RWPE2 (cell line): ENCODE measurements at regions not wholly inside any gene's neighbourhood (a gene's known extent, or its start where the extent isn't known, plus 50 kb on each side); places are given as distances from the start of the nearest gene placed in this dataset.

Experiments used
- ATAC-seq: fragments of 200-7000 bp; cut with Tn5 transposase; 3 replicates; pipeline ENCODE4 v1.9.1; 2021; ENCODE audit warnings: low read depth
- DNase-seq: peaks from one replicate; pipeline ENCODE4 v3.0.0-alpha.2; 2020; ENCODE audit warnings: low spot score
- H3K27ac ChIP-seq: fragments of 450-650 bp; 2 replicates; pipeline ENCODE4 v1.5.1; 2017; ENCODE audit warnings: mild to moderate bottlenecking; ENCODE audit not compliant: poor library complexity, severe bottlenecking
- H3K27me3 ChIP-seq: fragments of 250-450 bp; sonication (Bioruptor Pico); 2 replicates; pipeline ENCODE4 v1.5.1; 2021; ENCODE audit warnings: mild to moderate bottlenecking, moderate library complexity; ENCODE audit not compliant: insufficient read depth, poor library complexity, severe bottlenecking
- H3K36me3 ChIP-seq: fragments of 250-450 bp; sonication (Bioruptor Pico); 2 replicates; pipeline ENCODE4 v1.5.1; 2020; ENCODE audit warnings: low read depth, mild to moderate bottlenecking, moderate library complexity
- H3K4me1 ChIP-seq: fragments of 250-450 bp; sonication (Bioruptor Pico); 2 replicates; pipeline ENCODE4 v1.5.1; 2021; ENCODE audit warnings: mild to moderate bottlenecking, moderate library complexity; ENCODE audit not compliant: insufficient read depth, poor library complexity, severe bottlenecking
- H3K4me3 ChIP-seq: fragments of 250-450 bp; sonication (Bioruptor Pico); 2 replicates; pipeline ENCODE4 v1.5.1; 2021; ENCODE audit warnings: mild to moderate bottlenecking, moderate library complexity; ENCODE audit not compliant: severe bottlenecking
- H3K9me3 ChIP-seq: fragments of 250-450 bp; sonication (Bioruptor Pico); 2 replicates; pipeline ENCODE4 v1.5.1; 2021; ENCODE audit warnings: mild to moderate bottlenecking, moderate library complexity; ENCODE audit not compliant: severe bottlenecking
- TF ChIP-seq, protein P1 (sequence below): fragments of 450-650 bp; IDR thresholded peaks from one replicate; pipeline ENCODE4 v1.5.1; 2017; ENCODE audit warnings: mild to moderate bottlenecking, moderate library complexity; ENCODE audit not compliant: poor library complexity, severe bottlenecking

DNA sequence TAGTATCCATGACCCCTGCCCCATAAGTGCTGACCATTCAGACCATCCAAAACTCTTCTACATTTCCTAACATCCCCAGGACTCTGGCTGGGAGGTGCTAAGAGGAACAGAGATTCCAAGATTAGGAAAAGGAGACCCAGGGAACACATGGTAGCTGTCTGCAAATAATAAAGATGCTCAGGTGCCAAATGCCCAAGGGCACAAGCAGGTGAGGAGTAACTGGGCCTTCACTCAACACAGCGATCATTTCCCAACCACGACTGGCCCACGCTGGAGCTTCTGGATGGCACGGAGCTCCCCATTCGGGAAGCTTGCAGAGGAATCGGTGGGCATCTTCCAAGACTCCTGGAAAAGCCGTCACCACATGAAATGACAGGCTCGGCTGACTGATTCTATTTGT lies 255.9 kb upstream of the SMIM21 start:
- H3K36me3 ChIP-seq: no peaks in the 10 kb centered on the region
- DNase-seq (no peak), ATAC-seq (no peak)
- H3K27ac ChIP-seq: no peak overlapping the region
- H3K9me3 ChIP-seq: no peaks in the 10 kb centered on the region
- TF ChIP-seq, protein P1, sequence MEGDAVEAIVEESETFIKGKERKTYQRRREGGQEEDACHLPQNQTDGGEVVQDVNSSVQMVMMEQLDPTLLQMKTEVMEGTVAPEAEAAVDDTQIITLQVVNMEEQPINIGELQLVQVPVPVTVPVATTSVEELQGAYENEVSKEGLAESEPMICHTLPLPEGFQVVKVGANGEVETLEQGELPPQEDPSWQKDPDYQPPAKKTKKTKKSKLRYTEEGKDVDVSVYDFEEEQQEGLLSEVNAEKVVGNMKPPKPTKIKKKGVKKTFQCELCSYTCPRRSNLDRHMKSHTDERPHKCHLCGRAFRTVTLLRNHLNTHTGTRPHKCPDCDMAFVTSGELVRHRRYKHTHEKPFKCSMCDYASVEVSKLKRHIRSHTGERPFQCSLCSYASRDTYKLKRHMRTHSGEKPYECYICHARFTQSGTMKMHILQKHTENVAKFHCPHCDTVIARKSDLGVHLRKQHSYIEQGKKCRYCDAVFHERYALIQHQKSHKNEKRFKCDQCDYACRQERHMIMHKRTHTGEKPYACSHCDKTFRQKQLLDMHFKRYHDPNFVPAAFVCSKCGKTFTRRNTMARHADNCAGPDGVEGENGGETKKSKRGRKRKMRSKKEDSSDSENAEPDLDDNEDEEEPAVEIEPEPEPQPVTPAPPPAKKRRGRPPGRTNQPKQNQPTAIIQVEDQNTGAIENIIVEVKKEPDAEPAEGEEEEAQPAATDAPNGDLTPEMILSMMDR: no peak
- no peaks in the 10 kb centered on the region for H3K4me1 ChIP-seq
- H3K27me3 ChIP-seq: peaks cover 16% of the 10 kb centered on the region
- no peak overlapping the region for H3K4me3 ChIP-seq

DNA sequence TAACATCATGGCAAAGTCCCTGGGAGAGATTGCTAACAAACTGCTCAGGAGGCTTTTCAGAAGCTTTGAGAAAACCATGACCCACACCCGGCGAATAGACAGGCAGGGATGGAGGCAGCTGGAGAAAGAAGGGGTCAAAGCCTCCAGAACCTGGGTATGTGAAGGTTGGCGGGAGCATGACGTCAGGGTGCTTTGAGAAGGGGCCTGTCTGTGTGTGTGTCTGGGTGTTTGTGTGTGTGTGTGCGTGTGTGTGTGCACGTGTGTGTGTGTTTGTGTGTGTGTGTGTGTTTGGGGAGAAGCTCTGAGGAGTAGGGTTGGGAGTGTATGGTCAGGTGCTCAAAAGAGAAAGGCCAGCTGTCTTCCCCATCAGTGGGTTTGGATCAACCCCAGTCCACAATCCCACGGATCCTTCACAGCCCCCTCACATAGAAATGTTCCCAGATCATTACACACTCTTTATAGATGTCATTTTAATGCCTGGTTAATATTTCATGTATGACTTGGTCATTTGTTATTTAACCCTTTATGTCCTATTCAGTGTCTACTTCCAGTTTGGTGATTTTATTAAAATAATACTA lies 254.1 kb upstream of the SMIM21 start:
- peaks cover 13% of the 10 kb centered on the region for H3K27me3 ChIP-seq
- TF ChIP-seq, protein P1: no peak

DNA sequence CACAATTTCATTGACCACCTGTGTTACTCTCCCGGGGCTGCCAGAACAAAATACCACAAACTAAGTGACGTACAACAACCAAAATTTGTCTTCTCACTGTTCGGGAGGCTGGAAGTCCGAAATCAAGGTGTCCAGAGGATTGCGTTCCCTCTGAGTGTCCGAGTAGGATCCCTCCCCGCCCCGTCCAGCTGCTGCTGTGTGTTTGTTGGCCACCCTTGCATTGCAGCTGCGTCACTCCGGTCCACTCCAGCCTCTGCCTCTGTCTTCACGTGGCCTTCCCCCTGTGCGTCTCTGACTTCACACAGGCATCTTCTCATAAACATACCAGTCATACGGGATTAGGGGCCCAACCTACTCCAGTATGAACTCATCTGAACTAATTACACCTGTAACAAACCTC lies 251.8 kb upstream of the SMIM21 start:
- Histone ChIP-seq H3K4me3 (no peak overlapping the region), H3K36me3 (no peaks in the 10 kb centered on the region), H3K4me1 (no peaks in the 10 kb centered on the region), H3K27me3 (peaks cover 11% of the 10 kb centered on the region), H3K27ac (no peak overlapping the region), H3K9me3 (peaks cover 3% of the 10 kb centered on the region)
- TF ChIP-seq, protein P1: no peak
- no peak for ATAC-seq
- DNase-seq: no peak

More for the DNA sequence above, 254.1 kb upstream of the SMIM21 start:
- Histone ChIP-seq H3K9me3 (peaks cover 3% of the 10 kb centered on the region), H3K36me3 (no peaks in the 10 kb centered on the region), H3K4me1 (no peaks in the 10 kb centered on the region), H3K27ac (no peak overlapping the region), H3K4me3 (no peak overlapping the region)
- no peak for ATAC-seq
- no peak for DNase-seq

DNA sequence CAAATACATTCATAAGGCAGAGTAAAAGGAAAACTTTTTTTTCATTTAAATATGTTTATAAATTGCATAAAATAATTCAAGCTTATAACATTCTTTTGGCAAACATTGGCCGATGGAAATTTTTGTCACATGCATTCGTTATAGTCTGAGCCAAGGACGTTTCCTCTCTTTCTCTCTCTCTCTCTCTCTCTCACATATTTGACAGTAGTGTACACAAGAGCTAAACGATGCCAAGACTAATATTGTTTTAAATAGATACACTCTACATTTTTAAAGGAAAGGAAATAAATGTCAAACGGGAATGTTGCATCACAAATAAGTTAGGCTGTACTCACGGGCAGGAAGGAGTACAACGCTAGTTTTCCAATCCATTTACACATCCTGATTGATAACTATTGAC lies 251.1 kb upstream of the SMIM21 start:
- ATAC-seq (no peak), DNase-seq (no peak)
- TF ChIP-seq, protein P1: no peak
- Histone ChIP-seq H3K27me3 (peaks cover 11% of the 10 kb centered on the region), H3K4me3 (no peak overlapping the region), H3K4me1 (no peaks in the 10 kb centered on the region), H3K9me3 (peaks cover 3% of the 10 kb centered on the region), H3K36me3 (no peaks in the 10 kb centered on the region), H3K27ac (no peak overlapping the region)

DNA sequence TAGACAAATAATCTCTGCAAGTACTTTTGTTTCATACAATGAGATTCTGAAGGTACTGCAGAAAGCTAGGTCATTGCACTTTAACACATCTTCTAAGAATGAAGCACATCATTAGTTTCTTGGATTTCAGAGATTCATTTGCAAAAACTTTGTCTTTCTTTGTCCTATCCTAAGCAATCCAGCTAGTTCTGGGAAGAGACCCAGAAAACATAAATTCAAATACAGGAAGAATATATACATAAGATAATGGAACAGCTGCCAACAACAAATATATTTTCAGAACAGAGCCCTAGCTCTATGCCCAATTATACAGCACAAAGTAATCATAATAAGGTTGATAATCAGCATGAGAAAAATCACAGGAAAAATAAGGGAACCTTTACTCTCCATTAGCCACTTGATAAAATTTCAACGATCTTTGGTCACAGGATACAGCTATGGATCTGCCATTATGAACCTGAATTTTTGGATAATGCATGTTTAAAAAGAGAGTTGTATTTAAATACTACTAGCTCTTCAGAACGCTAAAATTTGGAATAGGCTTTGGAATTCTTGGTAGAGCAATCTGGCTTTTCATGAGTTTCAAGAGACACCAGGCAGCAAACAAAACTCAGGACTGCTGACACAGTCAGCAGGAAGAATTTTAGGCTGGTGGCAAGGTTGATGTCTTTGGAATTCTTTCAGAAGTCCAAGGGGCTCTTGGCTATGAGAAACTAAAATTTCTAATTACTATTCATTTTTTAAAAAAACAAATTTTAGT lies 250.4 kb upstream of the SMIM21 start:
- TF ChIP-seq, protein P1: no peak
- Histone ChIP-seq H3K4me1 (no peaks in the 10 kb centered on the region), H3K9me3 (peaks cover 3% of the 10 kb centered on the region), H3K27me3 (peaks cover 15% of the 10 kb centered on the region), H3K36me3 (no peaks in the 10 kb centered on the region), H3K27ac (no peak overlapping the region), H3K4me3 (no peak overlapping the region)
- no peak for ATAC-seq
- no peak for DNase-seq
